ENCODE measurements at regions not wholly inside any gene's neighbourhood (a gene's known extent, or its start where the extent isn't known, plus 50 kb on each side); places are given as distances from the start of the nearest gene placed in this dataset.
"Not testable (repeated sequence)": the region's sequence is repeated elsewhere in the genome, so short reads cannot be mapped to it uniquely, and the experiment has no call there.

GRCh38 chr1:200490183-200490582 lies 80.3 kb upstream of the ZNF281 start:
- intact Hi-C loops (cut with DNase I; ENCODE audit: low total_unique reads): no loop called here
- ATAC-seq: no peak
- no peak overlapping the region for H3K27ac ChIP-seq

GRCh38 chr1:200488375-200489165 lies 78.7 kb upstream of the ZNF281 start:
- Histone ChIP-seq H3K36me3 (no peaks in the 10 kb centered on the region), H3K27me3 (no peaks in the 10 kb centered on the region), H3K9me3 (no peaks in the 10 kb centered on the region), H3K4me3 (no peak overlapping the region), H3K4me1 (peaks cover 0 to 6% of the 10 kb centered on the region in 2 donors), H3K27ac (no peak overlapping the region)
- in situ Hi-C loops (cut with MboI; ENCODE audit: low sequenced_read_pairs in 4 of 4): loop anchor here (10.0 to 25.0 kb wide), 5 partner anchors 176 to 804 kb away; no protein-coding TSS in a partner anchor
- DNase-seq: no peak
- intact Hi-C loops (cut with DNase I; ENCODE audit: low total_unique reads): loop anchor here (1.0 to 10.0 kb wide), 4 partner anchors 184 to 806 kb away; no protein-coding TSS in a partner anchor
- ATAC-seq: peak; percentile 60 to 76
- TF ChIP-seq POLR2A (IDR thresholded peaks at IDR 0.05) (no peak), CTCF (IDR thresholded peaks at IDR 0.05 in 4 of 5, conservative IDR thresholded peaks at IDR 0.05 in 1 of 5) (peak; percentile 55 to 83 (median 77))

More at GRCh38 chr1:200490183-200490582, 80.3 kb upstream of the ZNF281 start:
- Histone ChIP-seq H3K27me3 (no peaks in the 10 kb centered on the region), H3K4me1 (peaks cover 0 to 6% of the 10 kb centered on the region in 2 donors), H3K36me3 (no peaks in the 10 kb centered on the region), H3K9me3 (no peaks in the 10 kb centered on the region), H3K4me3 (no peak overlapping the region)
- no peak for DNase-seq
- in situ Hi-C loops (cut with MboI; ENCODE audit: low sequenced_read_pairs in 4 of 4): loop anchor here (25.0 kb wide), 3 partner anchors 178 to 353 kb away; no protein-coding TSS in a partner anchor
- no peak for TF ChIP-seq CTCF (IDR thresholded peaks at IDR 0.05 in 4 of 5, conservative IDR thresholded peaks at IDR 0.05 in 1 of 5)
- TF ChIP-seq POLR2A (IDR thresholded peaks at IDR 0.05): no peak

DNA sequence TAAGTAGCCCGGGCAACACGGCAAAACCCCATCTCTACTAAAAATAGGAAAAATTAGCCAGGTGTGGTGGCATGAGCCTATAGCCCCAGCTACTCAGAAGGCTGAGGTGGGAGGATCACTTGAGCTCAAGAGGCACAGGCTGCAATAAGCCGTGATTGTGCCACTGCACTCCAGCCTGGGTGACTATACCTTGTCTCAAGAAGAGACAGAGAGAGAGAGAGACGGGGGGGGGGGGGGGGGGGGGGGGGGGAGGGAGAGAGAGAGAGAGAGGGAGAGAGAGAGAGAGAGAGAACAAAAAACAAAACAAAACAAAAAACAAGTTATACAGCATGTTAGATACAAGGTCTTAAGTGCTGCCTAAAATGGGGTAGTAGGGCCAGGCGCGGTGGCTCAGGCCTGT lies 77.8 kb upstream of the ZNF281 start:
- intact Hi-C loops (cut with DNase I; ENCODE audit: low total_unique reads): loop anchor here (1.0 to 10.0 kb wide), 4 partner anchors 183 to 805 kb away; no protein-coding TSS in a partner anchor
- TF ChIP-seq POLR2A (IDR thresholded peaks at IDR 0.05): no peak
- no peak for TF ChIP-seq CTCF (IDR thresholded peaks at IDR 0.05 in 4 of 5, conservative IDR thresholded peaks at IDR 0.05 in 1 of 5)
- Histone ChIP-seq H3K27me3 (no peaks in the 10 kb centered on the region), H3K36me3 (no peaks in the 10 kb centered on the region), H3K27ac (no peak overlapping the region), H3K4me3 (no peak overlapping the region), H3K4me1 (peaks cover 0 to 6% of the 10 kb centered on the region in 2 donors), H3K9me3 (no peaks in the 10 kb centered on the region)
- DNase-seq: no peak
- no peak for ATAC-seq
- in situ Hi-C loops (cut with MboI; ENCODE audit: low sequenced_read_pairs in 4 of 4): loop anchor here (10.0 to 25.0 kb wide), 5 partner anchors 175 to 803 kb away; no protein-coding TSS in a partner anchor

GRCh38 chr1:200486634-200487033 lies 76.8 kb upstream of the ZNF281 start:
- no peak overlapping the region for H3K4me3 ChIP-seq
- no peaks in the 10 kb centered on the region for H3K9me3 ChIP-seq
- H3K27ac ChIP-seq: no peak overlapping the region
- no peaks in the 10 kb centered on the region for H3K36me3 ChIP-seq
- H3K27me3 ChIP-seq: no peaks in the 10 kb centered on the region
- ATAC-seq: no peak
- DNase-seq: no peak
- in situ Hi-C loops (cut with MboI; ENCODE audit: low sequenced_read_pairs in 4 of 4) (loop anchor here (10.0 to 25.0 kb wide), 5 partner anchors 174 to 802 kb away; no protein-coding TSS in a partner anchor), intact Hi-C loops (cut with DNase I; ENCODE audit: low total_unique reads) (loop anchor here (5.0 to 10.0 kb wide), 3 partner anchors 182 to 804 kb away; no protein-coding TSS in a partner anchor)
- H3K4me1 ChIP-seq: peaks cover 0 to 6% of the 10 kb centered on the region in 2 donors
- TF ChIP-seq CTCF (IDR thresholded peaks at IDR 0.05 in 4 of 5, conservative IDR thresholded peaks at IDR 0.05 in 1 of 5) (no peak), POLR2A (IDR thresholded peaks at IDR 0.05) (no peak)

GRCh38 chr1:200484438-200484946 lies 74.7 kb upstream of the ZNF281 start:
- DNase-seq, H3K4me1 ChIP-seq, H3K27ac ChIP-seq, H3K27me3 ChIP-seq, H3K9me3 ChIP-seq, H3K4me3 ChIP-seq, H3K36me3 ChIP-seq, ATAC-seq: not testable (repeated sequence)
- intact Hi-C loops (cut with DNase I; ENCODE audit: low total_unique reads): loop anchor here (10.0 kb wide), 1 partner anchor 180 kb away; no protein-coding TSS in a partner anchor
- in situ Hi-C loops (cut with MboI; ENCODE audit: low sequenced_read_pairs in 4 of 4): loop anchor here (10.0 to 25.0 kb wide), 5 partner anchors 172 to 800 kb away; no protein-coding TSS in a partner anchor

Measured in gastrocnemius medialis (tissue), 4 donors.